Trophoblast cell (in vitro differentiated cells and primary cell): ENCODE measurements at regions not wholly inside any gene's neighbourhood (a gene's known extent, or its start where the extent isn't known, plus 50 kb on each side); places are given as distances from the start of the nearest gene placed in this dataset.

ENCODE experiments used
- DNase-seq, 2 donors: peaks; one replicate each; pipeline ENCODE4 v3.0.0-alpha.2; 2016
- H2AFZ ChIP-seq: 2 replicates; pipeline ENCODE4 v1.6.1; 2013; ENCODE audit warnings: low read length, moderate library complexity, mild to moderate bottlenecking; ENCODE audit not compliant: insufficient read depth, poor library complexity
- H2AK5ac ChIP-seq: 2 replicates; pipeline ENCODE4 v1.6.1; 2013; ENCODE audit warnings: mild to moderate bottlenecking, low read length
- H2BK120ac ChIP-seq: 2 replicates; pipeline ENCODE4 v1.6.1; 2013; ENCODE audit warnings: low read length, mild to moderate bottlenecking, moderate library complexity; ENCODE audit not compliant: insufficient read depth, poor library complexity
- H2BK12ac ChIP-seq: 2 replicates; pipeline ENCODE4 v1.6.1; 2013; ENCODE audit warnings: mild to moderate bottlenecking, low read length, moderate library complexity
- H2BK5ac ChIP-seq: 2 replicates; pipeline ENCODE4 v1.6.1; 2013; ENCODE audit warnings: low read length, low read depth, moderate library complexity, mild to moderate bottlenecking; ENCODE audit not compliant: poor library complexity
- H3K14ac ChIP-seq: 2 replicates; pipeline ENCODE4 v1.6.1; 2013; ENCODE audit warnings: mild to moderate bottlenecking, low read length
- H3K18ac ChIP-seq: 2 replicates; pipeline ENCODE4 v1.6.1; 2013; ENCODE audit warnings: mild to moderate bottlenecking, low read length
- H3K23ac ChIP-seq: 2 replicates; pipeline ENCODE4 v1.6.1; 2013; ENCODE audit warnings: low read length
- H3K27ac ChIP-seq: 2 replicates; pipeline ENCODE4 v1.5.1; 2013; ENCODE audit warnings: low read depth, mild to moderate bottlenecking, inconsistent platforms, low read length, moderate library complexity
- H3K27me3 ChIP-seq: 2 replicates; pipeline ENCODE4 v1.6.1; 2013; ENCODE audit warnings: inconsistent platforms, mild to moderate bottlenecking, low read length, moderate library complexity; ENCODE audit not compliant: insufficient read depth
- H3K36me3 ChIP-seq, 2 experiments: 1 replicate in 1 of 2; 2 replicates in 1 of 2; pipeline ENCODE4 v1.6.1; 2013; ENCODE audit warnings: low read length in 2 of 2, mild to moderate bottlenecking in 2 of 2, moderate library complexity in 1 of 2; ENCODE audit not compliant: insufficient read depth in 2 of 2, control insufficient read depth in 1 of 2
- H3K4ac ChIP-seq: 2 replicates; pipeline ENCODE4 v1.6.1; 2013; ENCODE audit warnings: low read depth, mild to moderate bottlenecking, low read length, moderate library complexity
- H3K4me1 ChIP-seq, 2 experiments: 1 replicate in 1 of 2; 2 replicates in 1 of 2; pipeline ENCODE4 v1.6.1; 2013; ENCODE audit warnings: low read length in 2 of 2, mild to moderate bottlenecking in 2 of 2, moderate library complexity in 1 of 2; ENCODE audit not compliant: insufficient read depth in 2 of 2, control insufficient read depth in 1 of 2
- H3K4me2 ChIP-seq: 2 replicates; pipeline ENCODE4 v1.6.1; 2013; ENCODE audit warnings: inconsistent platforms, mild to moderate bottlenecking, low read length, moderate library complexity
- H3K4me3 ChIP-seq: 2 replicates; pipeline ENCODE4 v1.5.1; 2013; ENCODE audit warnings: mild to moderate bottlenecking, low read depth, low read length, inconsistent platforms
- H3K79me1 ChIP-seq: one replicate; pipeline ENCODE4 v1.6.1; 2013; ENCODE audit warnings: low read length
- H3K79me2 ChIP-seq: 2 replicates; pipeline ENCODE4 v1.6.1; 2013; ENCODE audit warnings: low read length, mild to moderate bottlenecking; ENCODE audit not compliant: control insufficient read depth, insufficient read depth, poor library complexity
- H3K9ac ChIP-seq: 2 replicates; pipeline ENCODE4 v1.6.1; 2013; ENCODE audit warnings: mild to moderate bottlenecking, low read length
- H3K9me3 ChIP-seq: 2 replicates; pipeline ENCODE4 v1.6.1; 2013; ENCODE audit warnings: low read depth, mild to moderate bottlenecking, control low read depth, inconsistent platforms, low read length; ENCODE audit not compliant: insufficient read depth
- H4K12ac ChIP-seq: 2 replicates; pipeline ENCODE4 v1.6.1; 2013; ENCODE audit warnings: low read depth, mild to moderate bottlenecking, low read length, moderate library complexity
- H4K8ac ChIP-seq: 2 replicates; pipeline ENCODE4 v1.6.1; 2013; ENCODE audit warnings: low read depth, mild to moderate bottlenecking, low read length, moderate library complexity
- H4K91ac ChIP-seq: one replicate; pipeline ENCODE4 v1.6.1; 2013; ENCODE audit warnings: low read depth, mild to moderate bottlenecking, low read length, moderate library complexity
- WGBS: extraction: QIAGEN DNeasy Blood & Tissue Kit; methylation state at CpG from one replicate; pipeline ENCODE4 v1.1.7; 2013; ENCODE audit warnings: missing lambda C conversion rate; ENCODE audit not compliant: insufficient read length, insufficient coverage; ENCODE audit errors: extremely low coverage; 5-methylcytosine and 5-hydroxymethylcytosine counted together

DNA sequence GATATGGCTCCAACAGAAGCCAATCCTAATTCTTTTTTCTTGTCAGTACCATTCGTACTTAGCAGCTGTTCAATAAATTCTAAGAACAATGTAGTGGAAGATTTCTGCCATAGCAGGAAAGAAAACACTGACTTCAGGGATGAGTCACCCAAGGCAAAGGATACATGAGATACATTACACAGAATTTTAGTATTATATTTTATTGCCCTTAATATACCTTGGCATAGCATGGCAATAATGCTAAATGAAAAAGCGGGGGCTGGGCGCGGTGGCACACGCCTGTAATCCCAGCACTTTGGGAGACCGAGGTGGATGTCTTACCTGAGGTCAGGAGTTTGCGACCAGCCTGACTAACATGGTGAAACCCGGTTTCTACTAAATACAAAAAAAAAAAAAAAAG lies 619.1 kb upstream of the DAB2 start:
- Histone ChIP-seq H3K27me3 (no peaks in the 10 kb centered on the region), H2BK120ac (no peak overlapping the region), H3K4me3 (no peak overlapping the region), H4K12ac (no peak overlapping the region), H3K79me1 (no peaks in the 10 kb centered on the region), H3K9me3 (no peaks in the 10 kb centered on the region), H4K91ac (no peak overlapping the region), H3K4me1 (no peaks in the 10 kb centered on the region), H2AK5ac (no peak overlapping the region), H3K18ac (no peak overlapping the region), H2BK5ac (no peak overlapping the region), H2AFZ (no peak overlapping the region), H3K9ac (no peak overlapping the region), H3K27ac (no peak overlapping the region), H3K4me2 (no peak overlapping the region), H2BK12ac (no peak overlapping the region), H3K23ac (no peak overlapping the region), H3K4ac (no peak overlapping the region), H3K36me3 (no peaks in the 10 kb centered on the region), H4K8ac (no peak overlapping the region), H3K14ac (no peak overlapping the region), H3K79me2 (no peaks in the 10 kb centered on the region)
- DNase-seq, result no peak
- WGBS, result no CpG with 5 or more reads among the region's 8 CpGs

DNA sequence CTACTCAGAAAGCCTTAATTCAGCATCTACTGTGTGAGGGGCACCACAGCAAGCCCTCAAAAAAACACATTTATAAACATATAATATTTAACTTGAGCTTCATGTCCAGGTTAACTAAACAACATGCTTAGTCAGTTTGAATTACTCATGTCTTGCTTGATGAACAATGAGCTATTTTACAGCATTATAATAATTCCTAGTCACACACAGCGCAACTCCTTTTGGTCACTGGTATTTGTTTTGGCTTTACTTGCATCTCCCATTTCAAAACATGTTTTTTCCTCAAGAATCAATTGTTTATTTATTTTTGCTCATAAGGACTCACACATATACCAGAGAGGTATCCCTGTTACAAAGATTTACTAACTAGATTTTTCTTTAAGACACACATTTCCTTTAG lies 616.7 kb upstream of the DAB2 start:
- Histone ChIP-seq H4K12ac (no peak overlapping the region), H3K4me2 (no peak overlapping the region), H3K36me3 (no peaks in the 10 kb centered on the region), H3K79me1 (no peaks in the 10 kb centered on the region), H3K27ac (no peak overlapping the region), H4K8ac (no peak overlapping the region), H3K4me1 (no peaks in the 10 kb centered on the region), H3K79me2 (no peaks in the 10 kb centered on the region), H2AK5ac (no peak overlapping the region), H3K9ac (no peak overlapping the region), H3K4me3 (no peak overlapping the region), H2AFZ (no peak overlapping the region), H3K18ac (no peak overlapping the region), H3K23ac (no peak overlapping the region), H3K27me3 (no peaks in the 10 kb centered on the region), H2BK12ac (no peak overlapping the region), H3K9me3 (no peaks in the 10 kb centered on the region), H4K91ac (no peak overlapping the region), H2BK120ac (no peak overlapping the region), H2BK5ac (no peak overlapping the region), H3K4ac (no peak overlapping the region), H3K14ac (no peak overlapping the region)
- WGBS, result no CpG with 5 or more reads among the region's 1 CpG
- DNase-seq, result no peak

DNA sequence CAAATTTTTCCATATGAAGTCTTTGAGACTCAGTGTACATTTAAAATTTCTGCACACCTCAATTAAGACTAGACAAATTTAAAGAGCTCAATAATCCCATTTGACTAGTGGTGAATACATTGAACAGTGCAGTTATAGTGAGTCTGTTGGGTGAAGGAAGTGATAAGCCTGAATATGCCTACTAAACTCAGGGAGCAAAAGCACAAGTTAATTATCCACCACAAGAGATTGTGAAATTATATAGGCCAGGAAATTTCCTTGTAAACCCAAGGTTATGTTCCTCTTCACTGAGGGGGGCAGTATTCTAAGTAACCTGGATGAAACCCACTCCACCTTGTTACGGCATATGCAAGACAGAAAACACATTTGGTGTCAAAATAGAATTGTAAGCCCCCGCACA lies 612.9 kb upstream of the DAB2 start:
- Histone ChIP-seq H3K14ac (no peak overlapping the region), H3K23ac (no peak overlapping the region), H4K12ac (no peak overlapping the region), H2AK5ac (no peak overlapping the region), H3K4ac (no peak overlapping the region), H3K79me1 (no peaks in the 10 kb centered on the region), H3K27ac (no peak overlapping the region), H4K8ac (no peak overlapping the region), H3K9ac (no peak overlapping the region), H3K4me1 (no peaks in the 10 kb centered on the region), H2BK5ac (no peak overlapping the region), H2AFZ (no peak overlapping the region), H3K36me3 (no peaks in the 10 kb centered on the region), H3K27me3 (no peaks in the 10 kb centered on the region), H3K79me2 (no peaks in the 10 kb centered on the region), H3K4me2 (no peak overlapping the region), H2BK12ac (no peak overlapping the region), H3K4me3 (no peak overlapping the region), H3K9me3 (no peaks in the 10 kb centered on the region), H2BK120ac (no peak overlapping the region), H4K91ac (no peak overlapping the region), H3K18ac (no peak overlapping the region)
- no peak for DNase-seq
- WGBS, result no CpG with 5 or more reads among the region's 2 CpGs

DNA sequence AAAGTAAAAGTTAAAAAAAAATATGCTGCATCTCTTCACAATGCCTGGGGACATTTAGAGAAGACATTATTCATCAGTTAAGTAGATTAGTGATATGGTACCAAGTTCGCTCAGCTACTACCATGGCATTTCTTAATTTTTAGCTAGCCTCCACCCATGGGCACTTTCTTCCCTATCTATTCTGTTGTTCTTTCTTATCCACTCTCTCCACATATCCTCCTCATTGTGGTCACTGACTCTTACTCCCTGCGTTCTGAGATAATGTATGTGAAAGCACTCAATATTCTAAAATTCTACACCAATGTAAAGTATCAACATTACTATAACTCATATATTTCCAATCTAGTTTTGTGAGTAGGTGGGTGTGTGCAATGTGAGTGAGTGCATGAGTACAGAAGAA lies 609.7 kb upstream of the DAB2 start:
- H2AFZ ChIP-seq, result no peak overlapping the region
- no peaks in the 10 kb centered on the region for H3K4me1 ChIP-seq
- H3K79me2 ChIP-seq, result no peaks in the 10 kb centered on the region
- WGBS, result no CpG with 5 or more reads among the region's 2 CpGs
- no peak overlapping the region for H4K91ac ChIP-seq
- H2BK12ac ChIP-seq, result no peak overlapping the region
- no peak overlapping the region for H3K9ac ChIP-seq
- H2AK5ac ChIP-seq, result no peak overlapping the region
- no peak for DNase-seq
- H3K23ac ChIP-seq, result no peak overlapping the region
- H3K79me1 ChIP-seq, result no peaks in the 10 kb centered on the region
- H3K27ac ChIP-seq, result no peak overlapping the region
- no peak overlapping the region for H4K8ac ChIP-seq
- H3K36me3 ChIP-seq, result no peaks in the 10 kb centered on the region
- no peak overlapping the region for H2BK5ac ChIP-seq
- H3K9me3 ChIP-seq, result no peaks in the 10 kb centered on the region
- H3K18ac ChIP-seq, result no peak overlapping the region
- H3K4me2 ChIP-seq, result no peak overlapping the region
- H3K27me3 ChIP-seq, result no peaks in the 10 kb centered on the region
- no peak overlapping the region for H4K12ac ChIP-seq
- H2BK120ac ChIP-seq, result no peak overlapping the region
- no peak overlapping the region for H3K14ac ChIP-seq
- H3K4me3 ChIP-seq, result no peak overlapping the region
- no peak overlapping the region for H3K4ac ChIP-seq
